GM12878 (cell line): ENCODE measurements at regions not wholly inside any gene's neighbourhood (a gene's known extent, or its start where the extent isn't known, plus 50 kb on each side); places are given as distances from the start of the nearest gene placed in this dataset.

Source experiments
- ATAC-seq: fragments of 200-7000 bp; cut with Tn5 transposase; 3 replicates; pipeline ENCODE4 v1.9.1; 2020; ENCODE audit warnings: mild to moderate bottlenecking, moderate library complexity
- BruUV-seq: library from RNA; stranded (reverse); fragments of 400-500 nt; replicated peaks from 2 replicates; lab custom pipeline; 2021; lab: Mats Ljungman, UMichigan
- CTCF ChIA-PET: fragments of 300-600 bp; sonication (Branson Sonifier 250); formaldehyde crosslinking; extraction: SDS; loops from one replicate; lab custom pipeline; 2021; ENCODE audit warnings: inconsistent platforms; lab: Yijun Ruan, JAX
- POLR2A ChIA-PET: fragments of 350-600 bp; formaldehyde crosslinking; extraction: SDS; loops from one replicate; lab custom pipeline; 2021; ENCODE audit warnings: inconsistent platforms; lab: Charles Lee
- RAD21 ChIA-PET: fragments of 300-600 bp; sonication (Branson Sonifier 250); formaldehyde crosslinking; loops from one replicate; lab custom pipeline; 2023; ENCODE audit warnings: antibody characterized with exemption; ENCODE audit not compliant: unreplicated experiment; lab: Charles Lee
- SMC1A ChIA-PET: fragments of 300-600 bp; sonication (Branson Sonifier 250); formaldehyde crosslinking; loops from one replicate; lab custom pipeline; 2023; ENCODE audit not compliant: unreplicated experiment, uncharacterized antibody; lab: Charles Lee
- DNase-seq: peaks from one replicate; pipeline ENCODE4 v3.0.0-alpha.2; 2011; ENCODE audit warnings: low read depth, low spot score
- FAIRE-seq: peaks from 3 replicates; lab custom pipeline; 2011; peaks lifted over from hg19 to GRCh38; lab: Jason Lieb, UNC
- H2AFZ ChIP-seq: 2 replicates; pipeline ENCODE4 v1.6.0; 2011; ENCODE audit warnings: low read depth, low read length, control low read depth; ENCODE audit not compliant: control insufficient read depth
- H3K27ac ChIP-seq: 2 replicates; pipeline ENCODE4 v1.5.1; 2011; ENCODE audit warnings: control low read depth; ENCODE audit not compliant: control insufficient read depth, insufficient read depth
- H3K27me3 ChIP-seq, 2 experiments: replicated peaks in 1 of 2; 2 replicates each; pipeline versions ENCODE4 v1.6.0 to v1.6.1; 2011; ENCODE audit warnings: low read length in 1 of 2; ENCODE audit not compliant: control insufficient read depth in 2 of 2, insufficient read depth in 2 of 2
- H3K36me3 ChIP-seq, 2 experiments: 2 replicates each; pipeline ENCODE4 v1.5.1; 2011; ENCODE audit warnings: low read length in 1 of 2; ENCODE audit not compliant: control insufficient read depth in 2 of 2, insufficient read depth in 2 of 2
- H3K4me1 ChIP-seq: 2 replicates; pipeline ENCODE4 v1.6.1; 2011; ENCODE audit warnings: mild to moderate bottlenecking, low read length, moderate library complexity, mixed read lengths; ENCODE audit not compliant: control insufficient read depth, insufficient read depth
- H3K4me2 ChIP-seq: 2 replicates; pipeline ENCODE4 v1.6.0; 2011; ENCODE audit warnings: control low read depth; ENCODE audit not compliant: control insufficient read depth, insufficient read depth
- H3K4me3 ChIP-seq: fragments of 200-600 bp; sonication (generic); 2 replicates; pipeline ENCODE4 v1.5.1; 2016
- H3K79me2 ChIP-seq: 2 replicates; pipeline ENCODE4 v1.6.0; 2011; ENCODE audit warnings: low read length; ENCODE audit not compliant: control insufficient read depth, insufficient read depth
- H3K9ac ChIP-seq: 2 replicates; pipeline ENCODE4 v1.8.0; 2011; ENCODE audit warnings: low read length, control low read depth, mixed read lengths; ENCODE audit not compliant: control insufficient read depth, insufficient read depth
- H3K9me3 ChIP-seq: replicated peaks from 3 replicates; pipeline ENCODE4 v1.5.1; 2011; ENCODE audit warnings: mild to moderate bottlenecking, low read length; ENCODE audit not compliant: control insufficient read depth, insufficient read depth
- H4K20me1 ChIP-seq: 2 replicates; pipeline ENCODE4 v1.6.0; 2011; ENCODE audit not compliant: control insufficient read depth, insufficient read depth
- NFYA ChIP-seq: IDR thresholded peaks from 2 replicates; pipeline ENCODE4 v1.6.1; 2011; ENCODE audit warnings: low read depth, mild to moderate bottlenecking, low read length, improper control_type of control experiment, borderline replicate concordance
- PBX3 ChIP-seq: IDR thresholded peaks from 2 replicates; pipeline ENCODE4 v1.6.1; 2011; ENCODE audit warnings: mild to moderate bottlenecking, low read depth, low read length, moderate library complexity; ENCODE audit not compliant: insufficient replicate concordance
- PKNOX1 ChIP-seq: fragments of 450-650 bp; IDR thresholded peaks from 2 replicates; pipeline ENCODE4 v1.6.1; 2016; ENCODE audit warnings: mild to moderate bottlenecking
- STAT1 ChIP-seq: fragments of 450-650 bp; conservative IDR thresholded peaks from 2 replicates; pipeline ENCODE4 v1.6.1; 2014; ENCODE audit warnings: antibody characterized with exemption, mild to moderate bottlenecking
- ZBTB40 ChIP-seq: fragments of 450-650 bp; IDR thresholded peaks from 2 replicates; pipeline ENCODE4 v1.6.1; 2016; ENCODE audit warnings: mild to moderate bottlenecking, moderate library complexity, borderline replicate concordance
- ZNF687 ChIP-seq: fragments of 450-650 bp; IDR thresholded peaks from 2 replicates; pipeline ENCODE4 v1.6.1; 2017; ENCODE audit warnings: mild to moderate bottlenecking, moderate library complexity
- WGBS: methylation state at CpG from one replicate; pipeline ENCODE4 v1.1.6; 2016; ENCODE audit warnings: low lambda C conversion rate; ENCODE audit not compliant: insufficient replicate concordance, insufficient coverage; ENCODE audit errors: missing lambda C conversion rate; 5-methylcytosine and 5-hydroxymethylcytosine counted together
- in situ Hi-C: fragments of 300-500 bp; cut with MboI; formaldehyde crosslinking; loops from 9 replicates; pipeline ENCODE4 v1.14.3; 2018; ENCODE audit warnings: mixed read lengths
- intact Hi-C: fragments of 100-400 bp; cut with micrococcal nuclease; formaldehyde crosslinking; loops from one replicate; pipeline ENCODE4 v1.14.2; 2022; ENCODE audit not compliant: unreplicated experiment

DNA sequence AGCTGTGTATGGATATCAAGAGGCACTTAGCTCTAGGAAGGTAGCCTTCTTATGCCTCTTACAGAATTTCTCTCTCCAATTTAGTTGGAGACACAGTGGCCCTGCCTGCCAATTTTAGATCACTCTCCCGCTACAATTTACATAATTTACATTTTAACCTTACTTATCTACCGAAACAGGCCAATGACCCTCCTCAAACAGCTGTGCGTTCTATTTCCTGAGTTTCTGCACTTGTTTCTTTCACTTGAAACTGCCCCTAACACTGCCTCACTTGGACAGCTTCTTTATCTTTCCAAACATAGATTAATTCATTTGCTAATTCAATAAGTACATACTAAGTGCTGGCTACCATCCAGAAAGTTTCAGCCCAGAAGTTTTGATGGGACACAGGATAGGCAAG lies 52.9 kb upstream of the HDDC2 start (continued):
- TF ChIP-seq PBX3 (no peak), ZNF687 (no peak), STAT1 (no peak), NFYA (no peak)

GRCh38 chr6:125356884-125357283 lies 55.1 kb upstream of the HDDC2 start:
- Histone ChIP-seq H3K4me2 (no peak overlapping the region), H2AFZ (no peak overlapping the region), H3K4me3 (no peak overlapping the region), H3K9ac (no peak overlapping the region), H3K4me1 (no peaks in the 10 kb centered on the region), H3K27me3 (peaks cover 0 to 9% of the 10 kb centered on the region in 2 experiments; a peak in 2 of 4 replicates), H3K9me3 (no peaks in the 10 kb centered on the region), H4K20me1 (no peaks in the 10 kb centered on the region), H3K79me2 (no peaks in the 10 kb centered on the region), H3K36me3 (no peaks in the 10 kb centered on the region), H3K27ac (no peak overlapping the region)
- TF ChIP-seq PKNOX1 (peak; percentile 45; the same call in 1 of the 2 replicates), ZBTB40 (no peak)
- ChIA-PET POLR2A (no interaction called here), RAD21 (no interaction called here), CTCF (no interaction called here), SMC1A (interaction anchor here (0.6 to 1.2 kb wide), 2 partner anchors 11 to 413 kb away, joined by 3 read pairs; no protein-coding TSS in a partner anchor)
- WGBS, result 1% methylated on average over 5 of the region's 5 CpGs
- intact Hi-C loops, result no loop called here
- ATAC-seq, result no peak; the same call in 1 of the 3 replicates
- DNase-seq, result no peak
- FAIRE-seq, result no peak
- BruUV-seq, result no TSS peak
- in situ Hi-C loops, result no loop called here
